GM19023 (cell line): ENCODE measurements at regions not wholly inside any gene's neighbourhood (a gene's known extent, or its start where the extent isn't known, plus 50 kb on each side); places are given as distances from the start of the nearest gene placed in this dataset.
"Not testable (repeated sequence)": the region's sequence is repeated elsewhere in the genome, so short reads cannot be mapped to it uniquely, and the experiment has no call there.

Experiments used
- ATAC-seq: cut with Tn5 transposase; IDR thresholded peaks from one replicate; pipeline ENCODE4 v1.9.1; 2021; ENCODE audit warnings: mild to moderate bottlenecking, moderate library complexity; ENCODE audit not compliant: unreplicated experiment

GRCh38 chr17:30689266-30690000 is 135.1 kb downstream of the CRLF3 start:
- not testable (repeated sequence) for ATAC-seq

GRCh38 chr17:30686538-30687479 is 137.7 kb downstream of the CRLF3 start:
- ATAC-seq: not testable (repeated sequence)

- not testable (repeated sequence) for ATAC-seq
Measured at GRCh38 chr17:30682280-30682679, 142.2 kb downstream of the CRLF3 start.

- not testable (repeated sequence) for ATAC-seq
Measured at GRCh38 chr17:30680681-30681080, 143.8 kb downstream of the CRLF3 start.

- ATAC-seq: no peak
Measured at GRCh38 chr17:30677550-30678249, 146.8 kb downstream of the CRLF3 start.

- ATAC-seq: not testable (repeated sequence)
Measured at GRCh38 chr17:30675777-30676492, 148.6 kb downstream of the CRLF3 start.

- ATAC-seq: not testable (repeated sequence)
Measured at GRCh38 chr17:30669217-30669649, 155.3 kb downstream of the CRLF3 start.

- not testable (repeated sequence) for ATAC-seq
Measured at GRCh38 chr17:30668360-30669181, 155.9 kb downstream of the CRLF3 start.

GRCh38 chr17:30667657-30668359 is 156.7 kb downstream of the CRLF3 start:
- ATAC-seq: not testable (repeated sequence)

- ATAC-seq: not testable (repeated sequence)
Measured at GRCh38 chr17:30666838-30667656, 157.4 kb downstream of the CRLF3 start.

GRCh38 chr17:30663727-30664455 is 160.6 kb downstream of the CRLF3 start:
- ATAC-seq: not testable (repeated sequence)

- ATAC-seq: not testable (repeated sequence)
Measured at GRCh38 chr17:30657148-30657547, 167.3 kb downstream of the CRLF3 start.

GRCh38 chr17:30653038-30653437 is 171.5 kb downstream of the CRLF3 start:
- not testable (repeated sequence) for ATAC-seq

GRCh38 chr17:30650149-30650548 is 172.9 kb downstream of the GOSR1 start:
- ATAC-seq: not testable (repeated sequence)

GRCh38 chr17:30648015-30648620 is 170.9 kb downstream of the GOSR1 start:
- ATAC-seq: not testable (repeated sequence)

- not testable (repeated sequence) for ATAC-seq
Measured at GRCh38 chr17:30645875-30646274, 168.7 kb downstream of the GOSR1 start.

GRCh38 chr17:30644713-30645112 is 167.5 kb downstream of the GOSR1 start:
- peak; percentile 60 for ATAC-seq
